ENCODE measurements at regions not wholly inside any gene's neighbourhood (a gene's known extent, or its start where the extent isn't known, plus 50 kb on each side); places are given as distances from the start of the nearest gene placed in this dataset.

- no peak for TF ChIP-seq CTCF (IDR thresholded peaks at IDR 0.05)
- TF ChIP-seq POLR2A (IDR thresholded peaks at IDR 0.05), result no peak
These were observed 176.7 kb upstream of the ZNF32 start for GRCh38 chr10:43825421-43825820.
